GM23338 (cell line): ENCODE measurements at regions not wholly inside any gene's neighbourhood (a gene's known extent, or its start where the extent isn't known, plus 50 kb on each side); places are given as distances from the start of the nearest gene placed in this dataset.

Source experiments
- EZH2phosphoT487 ChIP-seq: fragments of 200-600 bp; sonication (generic); IDR thresholded peaks from one replicate; pipeline ENCODE4 v1.8.1; 2018; ENCODE audit warnings: antibody characterized with exemption; ENCODE audit not compliant: unreplicated experiment
- JUNB ChIP-seq: IDR thresholded peaks from one replicate; pipeline ENCODE4 v1.6.1; 2016; ENCODE audit warnings: antibody characterized with exemption; ENCODE audit not compliant: unreplicated experiment
- POLR2AphosphoS5 ChIP-seq: IDR thresholded peaks from 2 replicates; pipeline ENCODE4 v1.6.1; 2016; ENCODE audit warnings: antibody characterized with exemption, low read depth
- ZNF331 ChIP-seq: fragments of 250-450 bp; sonication (Bioruptor Pico); IDR thresholded peaks from 2 replicates; pipeline ENCODE4 v1.5.0; 2020; ENCODE audit warnings: low read depth, mild to moderate bottlenecking, moderate library complexity
- TF ChIP-seq, protein P1 (sequence below), 2 experiments: fragments of 200-600 bp in 1 of 2; sonication (generic) in 1 of 2; conservative IDR thresholded peaks; 2 replicates each; pipeline versions ENCODE4 v1.5.1 to v1.6.1; 2016 to 2017; ENCODE audit warnings: antibody characterized with exemption in 2 of 2, low read depth in 2 of 2, mild to moderate bottlenecking in 2 of 2, moderate library complexity in 1 of 2

DNA sequence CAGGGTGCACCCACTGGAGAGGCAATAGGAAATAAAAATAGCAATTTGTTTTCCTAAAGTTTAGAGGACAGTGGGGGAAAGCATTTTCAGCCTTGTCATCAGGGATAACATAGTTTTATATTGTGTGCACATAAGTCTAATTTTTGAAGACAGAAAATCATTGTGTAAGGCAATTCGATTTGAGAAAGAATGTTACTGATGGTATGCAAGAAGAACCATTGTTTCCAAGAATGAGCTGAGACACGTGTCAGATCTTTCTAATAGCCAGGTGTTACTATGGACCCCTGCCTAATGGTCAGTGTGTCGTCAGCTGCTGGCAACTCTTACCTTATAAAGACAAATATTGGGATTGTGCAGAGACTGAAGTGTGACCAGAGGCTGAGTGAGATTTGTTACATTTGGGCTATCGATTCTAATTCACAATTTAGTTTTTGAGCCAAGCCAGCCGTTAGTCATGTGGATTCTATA lies 67.1 kb upstream of the PPP2R2B start:
- TF ChIP-seq, protein P1, sequence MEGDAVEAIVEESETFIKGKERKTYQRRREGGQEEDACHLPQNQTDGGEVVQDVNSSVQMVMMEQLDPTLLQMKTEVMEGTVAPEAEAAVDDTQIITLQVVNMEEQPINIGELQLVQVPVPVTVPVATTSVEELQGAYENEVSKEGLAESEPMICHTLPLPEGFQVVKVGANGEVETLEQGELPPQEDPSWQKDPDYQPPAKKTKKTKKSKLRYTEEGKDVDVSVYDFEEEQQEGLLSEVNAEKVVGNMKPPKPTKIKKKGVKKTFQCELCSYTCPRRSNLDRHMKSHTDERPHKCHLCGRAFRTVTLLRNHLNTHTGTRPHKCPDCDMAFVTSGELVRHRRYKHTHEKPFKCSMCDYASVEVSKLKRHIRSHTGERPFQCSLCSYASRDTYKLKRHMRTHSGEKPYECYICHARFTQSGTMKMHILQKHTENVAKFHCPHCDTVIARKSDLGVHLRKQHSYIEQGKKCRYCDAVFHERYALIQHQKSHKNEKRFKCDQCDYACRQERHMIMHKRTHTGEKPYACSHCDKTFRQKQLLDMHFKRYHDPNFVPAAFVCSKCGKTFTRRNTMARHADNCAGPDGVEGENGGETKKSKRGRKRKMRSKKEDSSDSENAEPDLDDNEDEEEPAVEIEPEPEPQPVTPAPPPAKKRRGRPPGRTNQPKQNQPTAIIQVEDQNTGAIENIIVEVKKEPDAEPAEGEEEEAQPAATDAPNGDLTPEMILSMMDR (conservative IDR thresholded peaks at IDR 0.05; ENCODE audit: low read depth in 2 of 2), result no peak
- TF ChIP-seq ZNF331 (CRISPR knock-in tag) (no peak), EZH2phosphoT487 (no peak), POLR2AphosphoS5 (no peak), JUNB (no peak)
